ENCODE measurements at regions not wholly inside any gene's neighbourhood (a gene's known extent, or its start where the extent isn't known, plus 50 kb on each side); places are given as distances from the start of the nearest gene placed in this dataset.

GRCh38 chr2:65754219-65754618 lies 321.8 kb upstream of the SPRED2 start:
- TF ChIP-seq PBX3 (CRISPR knock-in tag; IDR thresholded peaks at IDR 0.05): no peak
- no peak for TF ChIP-seq ZNF768 (tag by site-specific recombination; IDR thresholded peaks at IDR 0.05)
- TF ChIP-seq ZNF24 (tag by site-specific recombination; IDR thresholded peaks at IDR 0.05): no peak
- TF ChIP-seq CTCF (tag by site-specific recombination; IDR thresholded peaks at IDR 0.05): no peak
- TF ChIP-seq TCF7L2 (IDR thresholded peaks at IDR 0.05; ENCODE audit: borderline replicate concordance, low read depth, low read length): no peak
- no peak for TF ChIP-seq ZNF645 (tag by site-specific recombination; IDR thresholded peaks at IDR 0.05)
- no peak for TF ChIP-seq ZNF48 (tag by site-specific recombination; IDR thresholded peaks at IDR 0.05)
- TF ChIP-seq KLF10 (tag by site-specific recombination; IDR thresholded peaks at IDR 0.05): no peak
- TF ChIP-seq ZNF555 (tag by site-specific recombination; conservative IDR thresholded peaks at IDR 0.05): no peak
- no peak for TF ChIP-seq REST (tag by site-specific recombination; IDR thresholded peaks at IDR 0.05)
